Activated naive CD8-positive, alpha-beta T cell treated with anti-CD3 and anti-CD28 coated beads, Interleukin-2, amount 10 ng/mL, durations not matched to agents 7 days and 5 days (primary cell): ENCODE measurements at regions not wholly inside any gene's neighbourhood (a gene's known extent, or its start where the extent isn't known, plus 50 kb on each side); places are given as distances from the start of the nearest gene placed in this dataset.
A peak's percentile ranks its signal among the peaks of the same experiment; 100 is the strongest.

Experiments
- ATAC-seq: fragments of 150-1000 bp; cut with Tn5 transposase; one replicate; pipeline ENCODE4 v1.10.0; 2021; ENCODE audit warnings: low read depth, moderate library complexity
- POLR2A ChIA-PET: fragments of 350-600 bp; sonication (Branson Sonifier 250); formaldehyde crosslinking; loops from one replicate; lab custom pipeline; 2021; ENCODE audit warnings: antibody characterized with exemption; lab: Charles Lee
- DNase-seq: peaks from one replicate; pipeline ENCODE4 v3.0.0; 2021
- H3K27ac Mint-ChIP-seq: one replicate; pipeline ENCODE4 v1.8.0; 2022; ENCODE audit warnings: mild to moderate bottlenecking, mixed read lengths
- H3K27me3 Mint-ChIP-seq: one replicate; pipeline ENCODE4 v1.8.0; 2022; ENCODE audit warnings: mild to moderate bottlenecking, moderate library complexity, mixed read lengths
- H3K36me3 Mint-ChIP-seq: one replicate; pipeline ENCODE4 v1.8.0; 2021; ENCODE audit warnings: mild to moderate bottlenecking, mixed read lengths
- H3K4me1 Mint-ChIP-seq: one replicate; pipeline ENCODE4 v1.8.0; 2021; ENCODE audit warnings: mixed read lengths
- H3K4me3 Mint-ChIP-seq: one replicate; pipeline ENCODE4 v1.8.0; 2022; ENCODE audit warnings: mild to moderate bottlenecking, moderate library complexity, mixed read lengths
- H3K9me3 Mint-ChIP-seq: one replicate; pipeline ENCODE4 v1.8.0; 2021; ENCODE audit warnings: mixed read lengths

GRCh38 chr6:147095316-147095715, 108.9 kb upstream of the STXBP5 start:
- H3K4me1 Mint-ChIP-seq: no peaks in the 10 kb centered on the region
- H3K27me3 Mint-ChIP-seq: no peaks in the 10 kb centered on the region
- no peak overlapping the region for H3K4me3 Mint-ChIP-seq
- ATAC-seq: no peak
- H3K9me3 Mint-ChIP-seq: peaks cover 3% of the 10 kb centered on the region
- no peak for DNase-seq
- POLR2A ChIA-PET: no interaction called here
- H3K36me3 Mint-ChIP-seq: no peaks in the 10 kb centered on the region
- no peak overlapping the region for H3K27ac Mint-ChIP-seq

- Mint-ChIP-seq H3K4me1 (peaks cover 4% of the 10 kb centered on the region), H3K27ac (no peak overlapping the region), H3K4me3 (no peak overlapping the region), H3K36me3 (no peaks in the 10 kb centered on the region), H3K27me3 (no peaks in the 10 kb centered on the region), H3K9me3 (peaks cover 3% of the 10 kb centered on the region)
- DNase-seq: no peak
- ATAC-seq: no peak
- POLR2A ChIA-PET: no interaction called here
These were observed 104.2 kb upstream of the STXBP5 start for GRCh38 chr6:147099974-147100373.

GRCh38 chr6:147103007-147103406, 101.2 kb upstream of the STXBP5 start:
- peaks cover 1% of the 10 kb centered on the region for H3K9me3 Mint-ChIP-seq
- H3K36me3 Mint-ChIP-seq: no peaks in the 10 kb centered on the region

GRCh38 chr6:147103694-147104093, 100.5 kb upstream of the STXBP5 start:
- POLR2A ChIA-PET: no interaction called here
- H3K27me3 Mint-ChIP-seq: no peaks in the 10 kb centered on the region
- ATAC-seq: no peak

More at GRCh38 chr6:147103007-147103406, 101.2 kb upstream of the STXBP5 start:
- Mint-ChIP-seq H3K4me3 (no peak overlapping the region), H3K27ac (no peak overlapping the region), H3K4me1 (peaks cover 11% of the 10 kb centered on the region), H3K27me3 (no peaks in the 10 kb centered on the region)
- DNase-seq (no peak), ATAC-seq (no peak)
- POLR2A ChIA-PET: no interaction called here

GRCh38 chr6:147105786-147106185, 98.4 kb upstream of the STXBP5 start:
- no peaks in the 10 kb centered on the region for H3K27me3 Mint-ChIP-seq
- H3K27ac Mint-ChIP-seq: no peak overlapping the region
- DNase-seq: no peak
- no peak for ATAC-seq
- no peak overlapping the region for H3K4me3 Mint-ChIP-seq
- H3K36me3 Mint-ChIP-seq: peaks cover 9% of the 10 kb centered on the region
- H3K9me3 Mint-ChIP-seq: peaks cover 1% of the 10 kb centered on the region
- POLR2A ChIA-PET: no interaction called here
- peaks cover 23% of the 10 kb centered on the region for H3K4me1 Mint-ChIP-seq

More at GRCh38 chr6:147103694-147104093, 100.5 kb upstream of the STXBP5 start:
- Mint-ChIP-seq H3K36me3 (no peaks in the 10 kb centered on the region), H3K4me3 (no peak overlapping the region), H3K27ac (no peak overlapping the region), H3K9me3 (peaks cover 1% of the 10 kb centered on the region), H3K4me1 (peaks cover 15% of the 10 kb centered on the region)
- DNase-seq: no peak

DNA sequence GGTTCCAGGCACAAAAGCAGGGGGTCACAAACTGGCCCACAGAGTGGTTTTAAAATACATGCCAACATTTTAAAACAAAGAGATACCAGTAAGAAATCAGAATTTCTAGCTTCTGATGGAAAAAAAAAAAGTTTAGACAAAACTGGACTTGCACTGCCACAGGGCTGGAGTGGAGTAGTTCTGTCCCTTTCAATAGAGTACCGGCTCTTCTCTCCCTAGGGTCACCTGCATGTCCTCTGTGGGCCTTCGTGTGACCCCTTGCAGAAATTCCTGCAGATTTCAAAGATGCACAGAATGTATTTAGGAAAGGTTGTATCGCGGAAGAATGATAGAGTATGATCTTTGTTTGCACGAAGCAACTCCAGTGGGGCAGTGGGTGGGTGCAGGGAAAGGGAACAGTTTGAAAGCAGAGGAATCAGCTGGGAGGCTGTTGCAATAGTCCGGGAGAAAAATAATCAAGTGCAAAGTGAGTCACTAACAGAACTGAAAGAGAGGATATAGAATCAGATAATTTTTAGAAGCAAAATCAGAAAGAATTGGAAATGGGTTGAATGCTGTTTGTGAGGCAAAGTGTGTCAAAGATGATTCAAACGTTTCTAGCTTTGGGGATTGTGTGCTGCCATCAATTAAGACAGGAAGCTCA, 97.3 kb upstream of the STXBP5 start:
- peaks cover 23% of the 10 kb centered on the region for H3K4me1 Mint-ChIP-seq
- H3K36me3 Mint-ChIP-seq: peaks cover 9% of the 10 kb centered on the region
- H3K4me3 Mint-ChIP-seq: peak overlapping the region; percentile 22
- ATAC-seq (no peak), DNase-seq (no peak)
- H3K27me3 Mint-ChIP-seq: no peaks in the 10 kb centered on the region
- peaks cover under 1% of the 10 kb centered on the region for H3K9me3 Mint-ChIP-seq
- POLR2A ChIA-PET: no interaction called here
- H3K27ac Mint-ChIP-seq: no peak overlapping the region

GRCh38 chr6:147108259-147108910, 95.8 kb upstream of the STXBP5 start:
- no peak overlapping the region for H3K27ac Mint-ChIP-seq
- POLR2A ChIA-PET: no interaction called here

GRCh38 chr6:147109707-147110106, 94.5 kb upstream of the STXBP5 start:
- Mint-ChIP-seq H3K27ac (no peak overlapping the region), H3K36me3 (peaks cover 9% of the 10 kb centered on the region), H3K9me3 (no peaks in the 10 kb centered on the region), H3K27me3 (no peaks in the 10 kb centered on the region), H3K4me1 (peaks cover 19% of the 10 kb centered on the region), H3K4me3 (no peak overlapping the region)
- ATAC-seq (no peak), DNase-seq (no peak)
- POLR2A ChIA-PET: no interaction called here

More at GRCh38 chr6:147108259-147108910, 95.8 kb upstream of the STXBP5 start:
- DNase-seq (no peak), ATAC-seq (no peak)
- Mint-ChIP-seq H3K4me1 (peaks cover 23% of the 10 kb centered on the region), H3K9me3 (no peaks in the 10 kb centered on the region), H3K27me3 (no peaks in the 10 kb centered on the region), H3K36me3 (peaks cover 9% of the 10 kb centered on the region), H3K4me3 (no peak overlapping the region)

GRCh38 chr6:147116056-147116455, 88.2 kb upstream of the STXBP5 start:
- H3K27me3 Mint-ChIP-seq: peaks cover 2% of the 10 kb centered on the region
- H3K36me3 Mint-ChIP-seq: peaks cover 2% of the 10 kb centered on the region
- H3K4me3 Mint-ChIP-seq: no peak overlapping the region
- ATAC-seq (no peak), DNase-seq (no peak)
- POLR2A ChIA-PET: no interaction called here
- H3K27ac Mint-ChIP-seq: no peak overlapping the region
- no peaks in the 10 kb centered on the region for H3K4me1 Mint-ChIP-seq
- no peaks in the 10 kb centered on the region for H3K9me3 Mint-ChIP-seq

DNA sequence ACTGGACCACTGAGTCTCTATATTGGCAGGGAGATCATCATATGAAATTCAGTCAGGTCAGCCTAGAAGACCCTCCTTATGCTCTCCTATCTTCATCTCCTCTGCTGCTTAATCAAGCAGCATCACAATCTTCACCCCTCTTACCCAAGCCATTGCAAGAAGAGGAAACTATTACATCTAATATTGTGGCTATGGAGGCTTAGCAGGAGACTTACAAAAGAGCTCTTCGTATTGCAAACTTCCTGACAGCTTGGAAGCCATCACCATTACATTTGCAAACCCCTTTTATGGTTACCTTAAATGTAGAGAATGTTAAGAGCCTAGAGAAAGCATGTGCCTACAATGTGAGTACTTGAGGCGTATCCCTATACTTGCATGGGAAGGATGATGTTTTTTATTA, 87.2 kb upstream of the STXBP5 start:
- POLR2A ChIA-PET: no interaction called here
- peaks cover 2% of the 10 kb centered on the region for H3K36me3 Mint-ChIP-seq
- H3K4me3 Mint-ChIP-seq: no peak overlapping the region
- ATAC-seq: no peak
- H3K4me1 Mint-ChIP-seq: no peaks in the 10 kb centered on the region
- H3K27me3 Mint-ChIP-seq: peaks cover 2% of the 10 kb centered on the region
- no peak overlapping the region for H3K27ac Mint-ChIP-seq
- no peaks in the 10 kb centered on the region for H3K9me3 Mint-ChIP-seq
- no peak for DNase-seq

GRCh38 chr6:147117580-147117979, 86.6 kb upstream of the STXBP5 start:
- ATAC-seq (no peak), DNase-seq (no peak)
- Mint-ChIP-seq H3K9me3 (no peaks in the 10 kb centered on the region), H3K36me3 (peaks cover 2% of the 10 kb centered on the region), H3K4me1 (no peaks in the 10 kb centered on the region), H3K4me3 (no peak overlapping the region), H3K27me3 (peaks cover 2% of the 10 kb centered on the region), H3K27ac (no peak overlapping the region)
- POLR2A ChIA-PET: no interaction called here

DNA sequence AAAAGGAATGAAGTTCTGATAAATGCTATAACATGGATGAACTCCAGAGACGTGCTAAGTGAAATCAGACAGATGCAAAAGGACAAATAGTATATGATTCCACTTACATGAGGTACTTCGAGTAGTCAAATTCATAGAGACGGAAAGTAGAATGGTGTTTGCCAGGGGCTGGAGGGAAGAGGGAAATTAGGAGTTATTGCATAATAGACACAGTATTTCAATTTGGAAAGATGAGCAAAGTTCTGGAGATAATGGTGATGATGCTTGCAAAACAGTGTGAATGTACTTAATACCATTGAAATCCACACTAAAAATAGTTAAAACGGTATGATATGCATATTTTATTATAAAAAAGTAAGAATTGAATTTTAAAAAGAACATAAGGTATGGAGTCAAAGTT, 84.9 kb upstream of the STXBP5 start:
- H3K27ac Mint-ChIP-seq: no peak overlapping the region
- POLR2A ChIA-PET: no interaction called here
- DNase-seq: no peak
- no peak for ATAC-seq
- peaks cover 5% of the 10 kb centered on the region for H3K27me3 Mint-ChIP-seq
- no peaks in the 10 kb centered on the region for H3K9me3 Mint-ChIP-seq
- peaks cover 2% of the 10 kb centered on the region for H3K36me3 Mint-ChIP-seq
- H3K4me3 Mint-ChIP-seq: no peak overlapping the region
- H3K4me1 Mint-ChIP-seq: no peaks in the 10 kb centered on the region

DNA sequence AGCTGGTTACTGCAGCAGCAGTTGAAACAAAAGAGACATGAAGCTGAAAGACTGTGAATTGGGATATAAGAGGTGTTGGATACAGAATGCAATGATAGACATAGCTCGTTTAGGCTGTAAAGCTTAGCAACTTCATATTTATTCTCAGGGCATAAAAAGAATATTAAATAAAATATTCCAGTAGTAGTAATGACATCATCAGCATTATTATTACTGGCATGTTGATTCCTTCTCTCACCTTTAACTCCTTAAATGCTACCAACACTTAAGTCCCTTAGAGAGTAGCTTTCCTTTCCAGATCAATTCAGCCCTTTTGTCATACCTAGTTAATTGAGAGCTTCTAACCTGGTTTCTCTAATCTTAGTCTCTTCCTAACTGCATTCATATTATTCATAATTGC, 81.4 kb upstream of the STXBP5 start:
- H3K4me1 Mint-ChIP-seq: no peaks in the 10 kb centered on the region
- H3K27ac Mint-ChIP-seq: no peak overlapping the region
- H3K9me3 Mint-ChIP-seq: no peaks in the 10 kb centered on the region
- H3K4me3 Mint-ChIP-seq: no peak overlapping the region
- no peak for ATAC-seq
- peaks cover 5% of the 10 kb centered on the region for H3K27me3 Mint-ChIP-seq
- H3K36me3 Mint-ChIP-seq: peaks cover 2% of the 10 kb centered on the region
- DNase-seq: no peak
- POLR2A ChIA-PET: no interaction called here

GRCh38 chr6:147126618-147127022, 77.6 kb upstream of the STXBP5 start:
- no peaks in the 10 kb centered on the region for H3K4me1 Mint-ChIP-seq
- DNase-seq (no peak), ATAC-seq (no peak)
- no peaks in the 10 kb centered on the region for H3K9me3 Mint-ChIP-seq
- H3K27me3 Mint-ChIP-seq: peaks cover 3% of the 10 kb centered on the region
- H3K4me3 Mint-ChIP-seq: no peak overlapping the region
- POLR2A ChIA-PET: no interaction called here
- no peaks in the 10 kb centered on the region for H3K36me3 Mint-ChIP-seq
- H3K27ac Mint-ChIP-seq: no peak overlapping the region
